GM23338 (cell line): ENCODE measurements at regions not wholly inside any gene's neighbourhood (a gene's known extent, or its start where the extent isn't known, plus 50 kb on each side); places are given as distances from the start of the nearest gene placed in this dataset.

Experiments
- ATAC-seq: fragments of 200-7000 bp; cut with Tn5 transposase; 3 replicates; pipeline ENCODE4 v1.9.1; 2020
- DNase-seq: peaks from one replicate; pipeline ENCODE4 v3.0.0-alpha.2; 2015; ENCODE audit warnings: low spot score
- H2AFZ ChIP-seq: fragments of 200-600 bp; sonication (generic); 2 replicates; pipeline ENCODE4 v1.8.0; 2016; ENCODE audit warnings: antibody characterized with exemption, mild to moderate bottlenecking, moderate library complexity
- H3F3A ChIP-seq: fragments of 200-600 bp; sonication (generic); replicated peaks from 2 replicates; pipeline ENCODE4 v1.8.0; 2017; ENCODE audit warnings: antibody characterized with exemption, mixed run types, low read depth
- H3K27ac ChIP-seq: fragments of 200-600 bp; sonication (generic); 2 replicates; pipeline ENCODE4 v1.6.1; 2016; ENCODE audit warnings: low read depth
- H3K27me3 ChIP-seq: fragments of 200-600 bp; sonication (generic); 2 replicates; pipeline ENCODE4 v1.8.0; 2016; ENCODE audit warnings: mild to moderate bottlenecking, mixed run types, moderate library complexity; ENCODE audit not compliant: insufficient read depth
- H3K36me3 ChIP-seq: fragments of 200-600 bp; sonication (generic); 2 replicates; pipeline ENCODE4 v1.8.0; 2016; ENCODE audit warnings: mild to moderate bottlenecking; ENCODE audit not compliant: insufficient read depth
- H3K4me1 ChIP-seq: fragments of 200-600 bp; sonication (generic); 2 replicates; pipeline ENCODE4 v1.8.0; 2016; ENCODE audit warnings: mild to moderate bottlenecking, moderate library complexity; ENCODE audit not compliant: insufficient read depth
- H3K4me2 ChIP-seq: fragments of 200-600 bp; sonication (generic); 2 replicates; pipeline ENCODE4 v1.7.1; 2017; ENCODE audit warnings: mixed run types
- H3K4me3 ChIP-seq: fragments of 200-600 bp; sonication (generic); 2 replicates; pipeline ENCODE4 v1.6.1; 2016; ENCODE audit warnings: mixed run types
- H3K79me2 ChIP-seq: fragments of 200-600 bp; sonication (generic); replicated peaks from 2 replicates; pipeline ENCODE4 v1.8.0; 2017; ENCODE audit warnings: mild to moderate bottlenecking; ENCODE audit not compliant: insufficient read depth
- H3K9me2 ChIP-seq: fragments of 200-600 bp; sonication (generic); 2 replicates; pipeline ENCODE4 v1.8.0; 2017; ENCODE audit not compliant: insufficient read depth
- H4K20me1 ChIP-seq: fragments of 200-600 bp; sonication (generic); replicated peaks from 2 replicates; pipeline ENCODE4 v1.8.0; 2017; ENCODE audit warnings: mild to moderate bottlenecking; ENCODE audit not compliant: insufficient read depth
- H3K27ac Mint-ChIP-seq: 2 replicates; pipeline ENCODE4 v1.8.0; 2020; ENCODE audit warnings: inconsistent platforms, mild to moderate bottlenecking, moderate library complexity, mixed read lengths
- H3K27me3 Mint-ChIP-seq: 3 replicates; pipeline ENCODE4 v1.8.0; 2022; ENCODE audit warnings: low read depth, mild to moderate bottlenecking, moderate library complexity, mixed read lengths, inconsistent platforms; ENCODE audit not compliant: insufficient read depth, poor library complexity
- H3K36me3 Mint-ChIP-seq: 3 replicates; pipeline ENCODE4 v1.8.0; 2021; ENCODE audit warnings: low read depth, mild to moderate bottlenecking, inconsistent platforms, moderate library complexity, mixed read lengths
- H3K4me1 Mint-ChIP-seq: 3 replicates; pipeline ENCODE4 v1.8.0; 2020; ENCODE audit warnings: mild to moderate bottlenecking, inconsistent platforms, mixed read lengths
- H3K4me3 Mint-ChIP-seq: 3 replicates; pipeline ENCODE4 v1.8.0; 2021; ENCODE audit warnings: moderate library complexity, mild to moderate bottlenecking, inconsistent platforms, mixed read lengths
- H3K9me3 Mint-ChIP-seq: 3 replicates; pipeline ENCODE4 v1.8.0; 2020; ENCODE audit warnings: moderate library complexity, mild to moderate bottlenecking, inconsistent platforms, mixed read lengths
- CREB1 ChIP-seq: fragments of 250-450 bp; sonication (Bioruptor Pico); IDR thresholded peaks from 2 replicates; pipeline ENCODE4 v1.5.0; 2020; ENCODE audit warnings: low read depth, mild to moderate bottlenecking, moderate library complexity
- EZH2 ChIP-seq: fragments of 200-600 bp; sonication (generic); IDR thresholded peaks from one replicate; pipeline ENCODE4 v1.8.0; 2017; ENCODE audit warnings: antibody characterized with exemption, mild to moderate bottlenecking, low read depth; ENCODE audit not compliant: unreplicated experiment
- EZH2phosphoT487 ChIP-seq: fragments of 200-600 bp; sonication (generic); IDR thresholded peaks from one replicate; pipeline ENCODE4 v1.8.1; 2018; ENCODE audit warnings: antibody characterized with exemption; ENCODE audit not compliant: unreplicated experiment
- JUNB ChIP-seq: IDR thresholded peaks from one replicate; pipeline ENCODE4 v1.6.1; 2016; ENCODE audit warnings: antibody characterized with exemption; ENCODE audit not compliant: unreplicated experiment
- NANOG ChIP-seq: IDR thresholded peaks from 2 replicates; pipeline ENCODE4 v1.6.1; 2016; ENCODE audit warnings: antibody characterized with exemption, borderline replicate concordance
- POLR2AphosphoS5 ChIP-seq: IDR thresholded peaks from 2 replicates; pipeline ENCODE4 v1.6.1; 2016; ENCODE audit warnings: antibody characterized with exemption, low read depth
- STAT1 ChIP-seq: IDR thresholded peaks from one replicate; pipeline ENCODE4 v1.6.1; 2016; ENCODE audit warnings: antibody characterized with exemption; ENCODE audit not compliant: unreplicated experiment
- ZNF114 ChIP-seq: fragments of 250-450 bp; sonication (Bioruptor Pico); IDR thresholded peaks from 2 replicates; pipeline ENCODE4 v1.5.0; 2020; ENCODE audit warnings: mild to moderate bottlenecking, moderate library complexity
- ZNF331 ChIP-seq: fragments of 250-450 bp; sonication (Bioruptor Pico); IDR thresholded peaks from 2 replicates; pipeline ENCODE4 v1.5.0; 2020; ENCODE audit warnings: low read depth, mild to moderate bottlenecking, moderate library complexity
- TF ChIP-seq, protein P1 (sequence below): fragments of 250-450 bp; sonication (Bioruptor Pico); IDR thresholded peaks from 2 replicates; pipeline ENCODE4 v1.5.0; 2020; ENCODE audit warnings: mild to moderate bottlenecking, moderate library complexity
- TF ChIP-seq, protein P2 (sequence below): IDR thresholded peaks from one replicate; pipeline ENCODE4 v1.6.1; 2018; ENCODE audit warnings: antibody characterized with exemption; ENCODE audit not compliant: unreplicated experiment

DNA sequence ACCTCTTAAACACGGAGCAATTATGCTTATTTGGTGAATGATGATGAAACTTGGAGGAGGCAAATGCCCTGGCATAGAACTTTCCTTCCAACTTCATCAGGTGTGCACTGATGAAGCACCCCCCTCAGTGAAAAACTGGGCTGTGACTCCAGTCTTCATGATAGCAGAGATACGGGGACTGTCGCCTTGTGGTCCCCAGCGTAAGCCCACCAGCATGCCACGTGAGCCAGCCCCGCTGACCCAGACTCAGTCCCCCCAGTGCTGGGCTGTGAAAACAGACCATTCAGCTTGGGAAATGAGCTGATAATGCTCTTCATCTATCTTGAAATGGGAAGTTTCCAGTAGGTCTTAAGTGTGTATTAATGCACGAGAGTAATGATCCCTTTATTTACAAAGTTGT is 177.0 kb downstream of the SNX10 start:
- H3K27me3 Mint-ChIP-seq = peaks cover 2% of the 10 kb centered on the region
- TF ChIP-seq JUNB (no peak), EZH2phosphoT487 (no peak), ZNF114 (CRISPR knock-in tag) (no peak), ZNF331 (CRISPR knock-in tag) (no peak), EZH2 (no peak), POLR2AphosphoS5 (no peak), CREB1 (CRISPR knock-in tag) (no peak), NANOG (no peak), STAT1 (no peak)
- TF ChIP-seq, protein P1, sequence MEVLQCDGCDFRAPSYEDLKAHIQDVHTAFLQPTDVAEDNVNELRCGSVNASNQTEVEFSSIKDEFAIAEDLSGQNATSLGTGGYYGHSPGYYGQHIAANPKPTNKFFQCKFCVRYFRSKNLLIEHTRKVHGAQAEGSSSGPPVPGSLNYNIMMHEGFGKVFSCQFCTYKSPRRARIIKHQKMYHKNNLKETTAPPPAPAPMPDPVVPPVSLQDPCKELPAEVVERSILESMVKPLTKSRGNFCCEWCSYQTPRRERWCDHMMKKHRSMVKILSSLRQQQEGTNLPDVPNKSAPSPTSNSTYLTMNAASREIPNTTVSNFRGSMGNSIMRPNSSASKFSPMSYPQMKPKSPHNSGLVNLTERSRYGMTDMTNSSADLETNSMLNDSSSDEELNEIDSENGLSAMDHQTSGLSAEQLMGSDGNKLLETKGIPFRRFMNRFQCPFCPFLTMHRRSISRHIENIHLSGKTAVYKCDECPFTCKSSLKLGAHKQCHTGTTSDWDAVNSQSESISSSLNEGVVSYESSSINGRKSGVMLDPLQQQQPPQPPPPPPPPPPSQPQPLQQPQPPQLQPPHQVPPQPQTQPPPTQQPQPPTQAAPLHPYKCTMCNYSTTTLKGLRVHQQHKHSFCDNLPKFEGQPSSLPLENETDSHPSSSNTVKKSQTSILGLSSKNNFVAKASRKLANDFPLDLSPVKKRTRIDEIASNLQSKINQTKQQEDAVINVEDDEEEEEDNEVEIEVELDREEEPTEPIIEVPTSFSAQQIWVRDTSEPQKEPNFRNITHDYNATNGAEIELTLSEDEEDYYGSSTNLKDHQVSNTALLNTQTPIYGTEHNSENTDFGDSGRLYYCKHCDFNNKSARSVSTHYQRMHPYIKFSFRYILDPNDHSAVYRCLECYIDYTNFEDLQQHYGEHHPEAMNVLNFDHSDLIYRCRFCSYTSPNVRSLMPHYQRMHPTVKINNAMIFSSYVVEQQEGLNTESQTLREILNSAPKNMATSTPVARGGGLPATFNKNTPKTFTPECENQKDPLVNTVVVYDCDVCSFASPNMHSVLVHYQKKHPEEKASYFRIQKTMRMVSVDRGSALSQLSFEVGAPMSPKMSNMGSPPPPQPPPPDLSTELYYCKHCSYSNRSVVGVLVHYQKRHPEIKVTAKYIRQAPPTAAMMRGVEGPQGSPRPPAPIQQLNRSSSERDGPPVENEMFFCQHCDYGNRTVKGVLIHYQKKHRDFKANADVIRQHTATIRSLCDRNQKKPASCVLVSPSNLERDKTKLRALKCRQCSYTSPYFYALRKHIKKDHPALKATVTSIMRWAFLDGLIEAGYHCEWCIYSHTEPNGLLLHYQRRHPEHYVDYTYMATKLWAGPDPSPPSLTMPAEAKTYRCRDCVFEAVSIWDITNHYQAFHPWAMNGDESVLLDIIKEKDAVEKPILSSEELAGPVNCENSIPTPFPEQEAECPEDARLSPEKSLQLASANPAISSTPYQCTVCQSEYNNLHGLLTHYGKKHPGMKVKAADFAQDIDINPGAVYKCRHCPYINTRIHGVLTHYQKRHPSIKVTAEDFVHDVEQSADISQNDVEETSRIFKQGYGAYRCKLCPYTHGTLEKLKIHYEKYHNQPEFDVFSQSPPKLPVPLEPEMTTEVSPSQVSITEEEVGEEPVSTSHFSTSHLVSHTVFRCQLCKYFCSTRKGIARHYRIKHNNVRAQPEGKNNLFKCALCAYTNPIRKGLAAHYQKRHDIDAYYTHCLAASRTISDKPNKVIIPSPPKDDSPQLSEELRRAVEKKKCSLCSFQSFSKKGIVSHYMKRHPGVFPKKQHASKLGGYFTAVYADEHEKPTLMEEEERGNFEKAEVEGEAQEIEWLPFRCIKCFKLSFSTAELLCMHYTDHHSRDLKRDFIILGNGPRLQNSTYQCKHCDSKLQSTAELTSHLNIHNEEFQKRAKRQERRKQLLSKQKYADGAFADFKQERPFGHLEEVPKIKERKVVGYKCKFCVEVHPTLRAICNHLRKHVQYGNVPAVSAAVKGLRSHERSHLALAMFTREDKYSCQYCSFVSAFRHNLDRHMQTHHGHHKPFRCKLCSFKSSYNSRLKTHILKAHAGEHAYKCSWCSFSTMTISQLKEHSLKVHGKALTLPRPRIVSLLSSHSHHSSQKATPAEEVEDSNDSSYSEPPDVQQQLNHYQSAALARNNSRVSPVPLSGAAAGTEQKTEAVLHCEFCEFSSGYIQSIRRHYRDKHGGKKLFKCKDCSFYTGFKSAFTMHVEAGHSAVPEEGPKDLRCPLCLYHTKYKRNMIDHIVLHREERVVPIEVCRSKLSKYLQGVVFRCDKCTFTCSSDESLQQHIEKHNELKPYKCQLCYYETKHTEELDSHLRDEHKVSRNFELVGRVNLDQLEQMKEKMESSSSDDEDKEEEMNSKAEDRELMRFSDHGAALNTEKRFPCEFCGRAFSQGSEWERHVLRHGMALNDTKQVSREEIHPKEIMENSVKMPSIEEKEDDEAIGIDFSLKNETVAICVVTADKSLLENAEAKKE = no peak
- TF ChIP-seq, protein P2, sequence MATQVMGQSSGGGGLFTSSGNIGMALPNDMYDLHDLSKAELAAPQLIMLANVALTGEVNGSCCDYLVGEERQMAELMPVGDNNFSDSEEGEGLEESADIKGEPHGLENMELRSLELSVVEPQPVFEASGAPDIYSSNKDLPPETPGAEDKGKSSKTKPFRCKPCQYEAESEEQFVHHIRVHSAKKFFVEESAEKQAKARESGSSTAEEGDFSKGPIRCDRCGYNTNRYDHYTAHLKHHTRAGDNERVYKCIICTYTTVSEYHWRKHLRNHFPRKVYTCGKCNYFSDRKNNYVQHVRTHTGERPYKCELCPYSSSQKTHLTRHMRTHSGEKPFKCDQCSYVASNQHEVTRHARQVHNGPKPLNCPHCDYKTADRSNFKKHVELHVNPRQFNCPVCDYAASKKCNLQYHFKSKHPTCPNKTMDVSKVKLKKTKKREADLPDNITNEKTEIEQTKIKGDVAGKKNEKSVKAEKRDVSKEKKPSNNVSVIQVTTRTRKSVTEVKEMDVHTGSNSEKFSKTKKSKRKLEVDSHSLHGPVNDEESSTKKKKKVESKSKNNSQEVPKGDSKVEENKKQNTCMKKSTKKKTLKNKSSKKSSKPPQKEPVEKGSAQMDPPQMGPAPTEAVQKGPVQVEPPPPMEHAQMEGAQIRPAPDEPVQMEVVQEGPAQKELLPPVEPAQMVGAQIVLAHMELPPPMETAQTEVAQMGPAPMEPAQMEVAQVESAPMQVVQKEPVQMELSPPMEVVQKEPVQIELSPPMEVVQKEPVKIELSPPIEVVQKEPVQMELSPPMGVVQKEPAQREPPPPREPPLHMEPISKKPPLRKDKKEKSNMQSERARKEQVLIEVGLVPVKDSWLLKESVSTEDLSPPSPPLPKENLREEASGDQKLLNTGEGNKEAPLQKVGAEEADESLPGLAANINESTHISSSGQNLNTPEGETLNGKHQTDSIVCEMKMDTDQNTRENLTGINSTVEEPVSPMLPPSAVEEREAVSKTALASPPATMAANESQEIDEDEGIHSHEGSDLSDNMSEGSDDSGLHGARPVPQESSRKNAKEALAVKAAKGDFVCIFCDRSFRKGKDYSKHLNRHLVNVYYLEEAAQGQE = no peak
- H3K27ac ChIP-seq = no peak overlapping the region
- H2AFZ ChIP-seq = no peak overlapping the region
- H3K4me3 Mint-ChIP-seq = no peak overlapping the region
- H3K4me2 ChIP-seq = no peak overlapping the region
- no peaks in the 10 kb centered on the region for H3K4me1 ChIP-seq
- no peaks in the 10 kb centered on the region for H3K9me3 Mint-ChIP-seq
- H3K36me3 Mint-ChIP-seq = no peaks in the 10 kb centered on the region
- H3K9me2 ChIP-seq = no peaks in the 10 kb centered on the region
- no peak for DNase-seq
- H3K36me3 ChIP-seq = no peaks in the 10 kb centered on the region
- no peaks in the 10 kb centered on the region for H3K79me2 ChIP-seq
- no peaks in the 10 kb centered on the region for H3K27me3 ChIP-seq
- H3F3A ChIP-seq = no peaks in the 10 kb centered on the region
- no peaks in the 10 kb centered on the region for H3K4me1 Mint-ChIP-seq
- no peak overlapping the region for H3K4me3 ChIP-seq
- H3K27ac Mint-ChIP-seq = no peak overlapping the region
- no peaks in the 10 kb centered on the region for H4K20me1 ChIP-seq
- no peak for ATAC-seq
